OCI-LY1 (cell line): ENCODE measurements at regions not wholly inside any gene's neighbourhood (a gene's known extent, or its start where the extent isn't known, plus 50 kb on each side); places are given as distances from the start of the nearest gene placed in this dataset.

Experiments used
- CTCF ChIP-seq: fragments of 200-600 bp; sonication (generic), shearing (Covaris generic); IDR thresholded peaks from 2 replicates; pipeline ENCODE4 v1.5.1; 2017; ENCODE audit warnings: mild to moderate bottlenecking, antibody characterized with exemption, low read length, moderate library complexity, mixed read lengths
- EZH2 ChIP-seq: fragments of 200-600 bp; sonication (generic), shearing (Covaris generic); IDR thresholded peaks from 2 replicates; pipeline ENCODE4 v1.8.0; 2017; ENCODE audit warnings: borderline replicate concordance, mixed run types, mild to moderate bottlenecking, antibody characterized with exemption, low read length, moderate library complexity, mixed read lengths

GRCh38 chr4:119785963-119786362 is 157.4 kb upstream of the PDE5A start:
- TF ChIP-seq CTCF (peak; percentile 27; the same call in 1 of the 2 replicates), EZH2 (no peak)
